HG02870 (cell line): ENCODE measurements at regions not wholly inside any gene's neighbourhood (a gene's known extent, or its start where the extent isn't known, plus 50 kb on each side); places are given as distances from the start of the nearest gene placed in this dataset.
"Not testable (repeated sequence)": the region's sequence is repeated elsewhere in the genome, so short reads cannot be mapped to it uniquely, and the experiment has no call there.

ENCODE experiments used
- ATAC-seq: cut with Tn5 transposase; IDR thresholded peaks from one replicate; pipeline ENCODE4 v1.9.1; 2021; ENCODE audit warnings: mild to moderate bottlenecking, moderate library complexity; ENCODE audit not compliant: unreplicated experiment

- no peak for ATAC-seq
Measured at GRCh38 chr9:94188246-94188645, 70.9 kb upstream of the ZNF169 start.

GRCh38 chr9:94191706-94192105 is 67.4 kb upstream of the ZNF169 start:
- ATAC-seq, result not testable (repeated sequence)

GRCh38 chr9:94198414-94198813 is 60.7 kb upstream of the ZNF169 start:
- ATAC-seq, result no peak

GRCh38 chr9:94199776-94200175 is 59.3 kb upstream of the ZNF169 start:
- no peak for ATAC-seq

- ATAC-seq, result no peak
Measured at GRCh38 chr9:94204174-94204573, 54.9 kb upstream of the ZNF169 start.

DNA sequence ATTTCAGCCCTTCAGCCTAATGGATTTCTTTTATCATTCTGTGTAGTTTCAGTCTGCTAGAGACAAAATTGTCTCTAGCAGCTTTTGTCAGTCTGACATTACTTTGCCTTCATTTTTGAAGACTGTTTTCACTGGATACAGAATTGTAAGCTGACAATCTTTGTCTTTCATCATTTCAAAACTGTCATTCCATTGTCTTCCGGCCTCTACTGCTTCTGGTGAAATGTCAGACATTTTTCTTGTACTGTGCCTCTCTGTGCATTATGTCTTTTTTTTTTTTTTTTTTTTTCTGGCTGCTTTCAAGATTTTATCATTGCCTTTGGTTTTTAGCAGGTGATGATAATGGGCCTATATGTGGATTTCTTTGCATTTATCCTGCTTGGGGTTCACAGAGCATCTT is 51.3 kb upstream of the ZNF169 start:
- ATAC-seq, result no peak
